GM13977 (cell line): ENCODE measurements at regions not wholly inside any gene's neighbourhood (a gene's known extent, or its start where the extent isn't known, plus 50 kb on each side); places are given as distances from the start of the nearest gene placed in this dataset.

ENCODE experiments used
- DNase-seq: peaks from one replicate; pipeline ENCODE4 v3.0.0; 2012; ENCODE audit warnings: low spot score
- CTCF ChIP-seq: IDR thresholded peaks from 2 replicates; pipeline ENCODE4 v1.5.1; 2012; ENCODE audit warnings: mild to moderate bottlenecking, control low read depth; ENCODE audit not compliant: insufficient read depth; ENCODE audit errors: extremely low read depth, missing control alignments
- in situ Hi-C: fragments of 300-500 bp; cut with MboI; formaldehyde crosslinking; loops from one replicate; pipeline ENCODE4 v1.12.0; 2022; ENCODE audit warnings: low sequenced_read_pairs, low pct_unique_long_range_greater_than_20kb, mixed read lengths, inconsistent platforms; ENCODE audit not compliant: unreplicated experiment

GRCh38 chr9:13383855-13384254, 104.4 kb upstream of the MPDZ start:
- in situ Hi-C loops, result no loop called here
- no peak for TF ChIP-seq CTCF

GRCh38 chr9:13383216-13383615, 103.7 kb upstream of the MPDZ start:
- in situ Hi-C loops, result no loop called here
- DNase-seq, result no peak
- TF ChIP-seq CTCF, result no peak

More at GRCh38 chr9:13383855-13384254, 104.4 kb upstream of the MPDZ start:
- DNase-seq, result no peak

GRCh38 chr9:13382595-13382994, 103.1 kb upstream of the MPDZ start:
- TF ChIP-seq CTCF, result no peak
- in situ Hi-C loops, result no loop called here
- no peak for DNase-seq

GRCh38 chr9:13380903-13381302, 101.4 kb upstream of the MPDZ start:
- no peak for TF ChIP-seq CTCF
- DNase-seq, result no peak
- in situ Hi-C loops, result no loop called here

GRCh38 chr9:13378154-13378553, 98.7 kb upstream of the MPDZ start:
- DNase-seq, result no peak
- in situ Hi-C loops, result no loop called here
- no peak for TF ChIP-seq CTCF

- TF ChIP-seq CTCF, result no peak
- DNase-seq, result no peak
- in situ Hi-C loops, result no loop called here
Observed at GRCh38 chr9:13377171-13377925, 97.9 kb upstream of the MPDZ start.
